DMS114 treated with DMSO at 0.1 percent for 48 hours (cell line): ENCODE measurements at regions not wholly inside any gene's neighbourhood (a gene's known extent, or its start where the extent isn't known, plus 50 kb on each side); places are given as distances from the start of the nearest gene placed in this dataset.
"Not testable (repeated sequence)": the region's sequence is repeated elsewhere in the genome, so short reads cannot be mapped to it uniquely, and the experiment has no call there.

ENCODE experiments used
- DNase-seq: peaks from one replicate; lab custom pipeline; 2025; ENCODE audit not compliant: unreplicated experiment; lab: John Stamatoyannopoulos, UW

DNA sequence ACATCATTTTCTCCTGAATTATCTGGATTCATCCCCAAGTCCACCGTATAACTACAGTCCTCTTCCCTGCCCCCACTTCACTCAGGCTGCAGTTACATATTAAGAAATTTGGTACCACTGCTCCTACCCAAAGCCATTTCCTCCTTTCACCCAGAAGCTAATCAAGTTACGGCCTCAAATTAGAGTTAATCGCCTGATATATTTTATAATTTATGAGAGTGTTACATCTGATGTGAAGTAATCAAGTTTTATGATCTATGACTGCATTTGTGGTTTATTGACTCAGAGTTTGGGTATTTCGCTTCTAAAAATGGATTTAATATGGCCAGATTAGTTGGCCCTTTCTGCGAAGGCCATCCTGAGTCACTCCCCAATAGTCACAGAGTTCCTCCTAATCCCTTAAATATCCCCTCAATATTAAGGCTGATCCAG lies 223.6 kb upstream of the KIF2A start:
- no peak for DNase-seq

DNA sequence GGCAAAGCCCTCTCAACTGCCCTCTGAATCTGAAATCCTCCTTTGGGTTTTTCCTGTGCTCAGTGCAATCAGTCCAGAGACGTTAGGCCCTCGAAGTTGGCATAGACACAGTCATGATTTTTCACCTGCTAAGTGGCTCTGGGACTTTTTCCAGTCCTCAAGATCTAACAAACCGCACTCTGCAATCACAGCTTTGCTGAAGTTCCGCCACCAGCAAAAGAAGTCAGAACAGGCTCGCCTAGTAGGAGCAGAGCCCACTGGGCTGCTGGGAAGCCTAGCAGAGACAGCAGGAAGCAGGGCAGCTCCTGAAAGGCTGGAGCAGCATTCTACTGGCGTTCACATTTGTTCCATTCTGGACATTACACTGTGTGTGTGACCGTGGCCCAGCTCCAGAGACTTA lies 222.8 kb upstream of the KIF2A start:
- no peak for DNase-seq

DNA sequence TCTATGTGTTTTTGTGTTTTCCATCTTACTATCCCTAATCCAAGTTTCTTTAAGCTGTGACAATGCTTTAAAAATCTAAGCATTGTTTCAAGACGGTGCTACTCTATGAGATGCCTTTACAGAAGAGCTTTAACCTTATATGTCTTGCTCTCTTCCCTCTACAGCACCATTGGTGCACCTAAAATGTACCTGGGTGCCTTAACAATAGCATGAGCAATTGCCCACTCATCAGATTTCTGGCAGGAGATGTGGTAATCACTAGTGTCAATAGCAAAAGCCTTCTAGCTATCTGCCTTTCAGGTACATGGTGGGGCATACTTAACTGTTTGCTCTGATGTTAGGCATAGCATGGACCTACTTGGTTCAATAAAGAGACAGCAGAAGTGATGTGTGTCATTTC lies 222.3 kb upstream of the KIF2A start:
- no peak for DNase-seq

DNA sequence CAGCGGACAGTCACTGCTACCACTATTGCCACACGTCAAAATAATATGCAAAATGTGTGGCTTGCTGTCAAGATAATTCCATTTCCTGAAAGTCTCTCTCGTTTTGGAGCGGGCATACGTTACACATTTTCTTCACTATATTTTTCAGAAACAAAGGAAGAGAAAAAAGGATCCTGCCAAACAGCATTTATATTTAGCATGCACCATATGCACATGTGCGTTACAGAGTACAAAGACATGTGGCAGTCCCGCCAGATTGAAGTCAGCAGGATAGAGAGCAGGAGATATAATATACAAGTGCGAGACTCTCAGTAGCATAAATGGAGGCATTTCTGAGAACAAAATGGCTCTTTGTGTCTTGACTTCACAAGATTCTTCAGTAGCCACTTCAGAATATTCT lies 221.6 kb upstream of the KIF2A start:
- DNase-seq, result no peak

DNA sequence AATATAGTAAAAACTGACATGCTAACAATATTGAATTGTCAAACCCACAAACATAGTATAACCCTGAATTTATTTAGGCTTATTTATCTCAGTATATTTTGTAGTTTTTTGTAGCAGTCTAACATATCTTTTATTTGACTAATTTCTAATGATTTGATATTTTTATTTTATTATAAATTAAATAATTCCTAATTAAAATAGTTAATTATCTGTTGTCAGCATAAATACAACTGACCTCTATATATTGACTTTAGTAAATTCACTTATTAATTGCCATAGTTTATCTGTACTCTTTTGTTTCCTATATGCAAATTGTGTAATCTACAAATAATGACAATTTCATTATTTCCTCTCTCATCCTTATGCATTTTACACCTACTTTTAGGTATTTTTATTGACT lies 215.1 kb upstream of the KIF2A start:
- DNase-seq, result no peak

DNA sequence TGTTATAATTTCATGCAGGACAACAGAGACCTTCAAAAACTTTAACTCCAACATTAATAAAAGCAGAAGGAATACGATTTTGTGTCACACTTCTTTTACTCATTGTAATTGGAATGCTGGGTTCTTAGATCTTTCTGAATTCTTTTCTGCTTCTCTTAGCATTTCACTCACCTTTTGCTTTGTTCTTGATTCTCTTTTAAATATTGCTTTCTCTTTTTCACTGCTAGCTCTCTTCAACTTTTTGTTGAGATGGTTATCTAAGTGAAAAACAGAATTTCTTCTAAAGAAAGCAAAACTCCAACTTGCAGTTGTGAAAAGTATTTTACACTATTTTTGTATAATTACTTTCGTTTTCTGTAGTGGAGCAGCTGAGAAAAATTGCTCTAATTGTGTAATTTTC lies 212.6 kb upstream of the KIF2A start:
- no peak for DNase-seq

DNA sequence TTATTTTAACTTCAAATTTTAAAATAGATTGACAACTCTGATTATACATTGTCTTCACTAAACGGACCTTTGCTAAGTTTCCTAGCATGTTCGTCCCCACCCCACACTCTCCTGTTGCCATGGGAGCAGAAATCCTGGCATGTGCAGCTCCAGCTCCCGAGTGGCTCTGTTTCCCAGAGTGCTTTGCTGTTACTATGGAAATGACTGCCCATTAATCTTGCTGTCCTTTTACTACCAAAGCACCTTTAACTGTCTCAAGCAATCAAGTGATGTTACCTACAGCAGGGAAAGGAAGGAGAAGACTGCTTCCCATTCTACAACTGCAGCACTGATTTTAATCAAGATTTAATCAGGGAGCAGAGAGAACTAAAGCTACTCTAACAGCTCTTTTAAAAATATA lies 212.0 kb upstream of the KIF2A start:
- no peak for DNase-seq

DNA sequence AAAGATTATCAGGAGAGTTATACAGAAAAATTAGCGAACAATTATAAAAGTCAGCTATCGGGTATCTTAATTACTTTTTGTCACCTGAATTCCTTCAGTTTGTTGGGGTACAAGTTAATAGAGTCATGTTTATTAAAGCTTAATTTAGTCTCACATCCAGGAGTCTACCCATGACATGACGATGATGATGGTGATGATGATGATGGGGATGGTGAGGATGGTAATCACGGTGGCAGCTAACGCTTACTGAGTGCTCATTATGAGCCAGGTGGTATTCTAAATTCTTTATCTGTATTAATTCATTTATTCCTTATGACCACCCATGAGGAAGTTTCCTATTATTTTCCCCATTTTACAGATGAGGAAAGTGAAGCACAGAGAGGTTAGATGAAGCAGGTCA lies 208.6 kb upstream of the KIF2A start:
- no peak for DNase-seq

DNA sequence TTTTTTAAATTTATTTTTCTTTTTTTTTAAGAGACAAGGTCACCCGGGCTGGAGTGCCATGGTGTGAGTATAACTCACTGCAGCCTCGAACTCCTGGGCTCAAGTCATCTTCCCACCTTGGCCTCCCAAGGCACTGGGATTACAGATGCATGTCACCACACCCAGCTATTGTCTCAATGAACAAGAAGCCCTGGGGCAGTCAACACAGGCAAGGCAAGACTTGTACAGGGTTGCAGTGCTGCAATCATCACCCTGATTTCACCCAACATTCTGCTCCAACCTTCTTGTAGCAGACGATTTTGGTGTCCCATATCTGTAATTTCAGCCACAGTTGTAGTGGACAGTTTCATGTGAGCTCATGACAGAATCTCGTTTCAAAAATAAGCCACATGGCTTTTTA lies 205.8 kb upstream of the KIF2A start:
- no peak for DNase-seq

DNA sequence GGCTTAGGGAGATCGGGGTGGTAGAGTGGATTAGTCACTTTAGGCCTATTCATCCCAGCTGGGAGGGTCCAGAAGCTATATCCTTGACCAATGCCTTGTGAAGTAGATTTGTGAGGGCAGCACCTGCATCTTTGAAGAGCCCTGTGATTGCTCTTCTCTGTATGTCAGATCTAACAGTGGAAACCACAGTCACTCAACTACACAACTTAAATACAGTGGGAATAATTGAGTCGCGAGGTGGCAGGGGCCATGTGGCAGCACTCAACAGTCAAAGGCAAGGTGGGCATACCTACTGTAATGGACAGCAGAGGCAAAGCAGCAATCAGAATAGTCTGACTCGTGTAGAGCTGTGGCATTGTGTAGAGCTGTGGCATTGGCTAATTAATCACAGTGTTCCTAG lies 202.1 kb upstream of the KIF2A start:
- DNase-seq, result not testable (repeated sequence)

DNA sequence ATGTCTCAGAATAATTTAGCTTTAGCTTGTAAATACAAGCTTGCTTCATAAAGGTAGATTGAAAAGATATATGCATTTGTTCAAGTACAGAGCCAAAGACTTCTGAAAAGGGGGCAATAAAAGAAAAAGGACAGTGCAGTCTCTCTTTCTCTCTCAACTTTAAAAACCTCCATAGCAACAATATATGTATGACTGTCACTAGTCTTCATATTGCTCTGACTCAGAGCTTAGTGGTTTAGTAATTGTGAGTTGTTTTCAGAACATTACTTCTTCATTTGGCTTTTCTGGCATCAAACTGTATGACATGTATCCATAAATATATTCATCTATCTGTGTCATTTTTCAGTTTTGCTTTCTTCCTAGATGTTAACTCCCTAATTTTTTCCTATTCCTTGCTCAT lies 194.6 kb upstream of the KIF2A start:
- no peak for DNase-seq

DNA sequence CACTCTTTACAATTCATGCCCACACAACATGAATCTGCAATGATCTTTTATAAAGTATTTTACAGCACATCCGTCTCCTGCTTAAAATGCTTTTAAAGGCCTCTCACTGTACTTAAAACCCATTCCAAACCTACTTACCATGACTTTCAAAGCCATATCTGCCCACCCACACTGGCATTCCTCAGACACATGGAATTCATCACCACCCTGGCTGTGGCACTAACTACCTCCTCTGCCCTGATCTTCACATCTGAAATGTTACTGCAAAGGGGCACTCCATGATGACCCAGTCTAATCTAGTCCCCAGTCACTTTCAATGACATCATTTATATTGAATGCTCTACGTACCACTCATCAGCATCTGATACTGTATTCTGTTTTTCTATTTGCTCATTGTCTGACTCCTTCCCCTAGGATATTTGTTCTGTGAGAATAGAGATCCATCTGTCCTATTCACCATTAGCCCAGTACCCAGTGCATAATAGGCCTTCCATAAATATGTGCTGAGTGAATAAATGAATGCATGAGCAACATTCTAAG lies 193.2 kb upstream of the KIF2A start:
- no peak for DNase-seq

DNA sequence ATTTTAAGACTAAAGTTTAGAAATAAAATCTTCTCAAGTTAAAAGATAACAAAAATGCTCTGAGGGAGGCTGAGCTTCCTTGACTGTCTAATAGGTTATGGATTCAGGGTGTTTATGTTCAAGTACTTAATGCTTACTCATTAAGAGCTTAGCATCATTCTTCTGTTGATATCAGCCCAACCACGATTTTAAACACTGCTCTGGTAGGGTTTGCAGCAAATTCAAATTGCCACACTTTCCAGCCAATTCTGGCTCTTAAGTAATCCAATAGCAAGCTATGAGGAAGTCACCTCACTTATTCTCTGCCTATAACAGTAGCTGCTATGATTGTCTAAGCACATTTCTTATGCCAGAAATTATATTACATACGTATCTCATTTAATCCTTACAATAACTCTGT lies 191.0 kb upstream of the KIF2A start:
- no peak for DNase-seq

DNA sequence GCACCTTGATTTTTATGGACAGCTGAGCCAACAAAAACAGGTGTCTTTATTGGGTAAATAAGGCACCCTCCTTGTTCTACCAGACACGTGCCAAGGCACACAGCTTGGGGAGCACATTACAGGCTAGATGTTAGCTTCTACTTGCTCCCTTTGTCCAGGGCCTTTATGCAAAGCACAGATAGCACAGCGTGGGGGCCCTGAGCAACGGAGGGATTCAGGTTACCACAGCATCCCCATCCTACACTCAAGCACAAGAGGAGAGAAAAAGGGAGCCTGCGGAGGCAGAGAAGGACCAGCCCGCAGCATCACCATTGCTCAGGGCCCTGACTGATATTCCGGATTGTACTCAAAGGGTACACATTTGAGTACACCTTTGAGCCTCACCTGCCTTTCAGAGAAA lies 181.7 kb upstream of the KIF2A start:
- no peak for DNase-seq

DNA sequence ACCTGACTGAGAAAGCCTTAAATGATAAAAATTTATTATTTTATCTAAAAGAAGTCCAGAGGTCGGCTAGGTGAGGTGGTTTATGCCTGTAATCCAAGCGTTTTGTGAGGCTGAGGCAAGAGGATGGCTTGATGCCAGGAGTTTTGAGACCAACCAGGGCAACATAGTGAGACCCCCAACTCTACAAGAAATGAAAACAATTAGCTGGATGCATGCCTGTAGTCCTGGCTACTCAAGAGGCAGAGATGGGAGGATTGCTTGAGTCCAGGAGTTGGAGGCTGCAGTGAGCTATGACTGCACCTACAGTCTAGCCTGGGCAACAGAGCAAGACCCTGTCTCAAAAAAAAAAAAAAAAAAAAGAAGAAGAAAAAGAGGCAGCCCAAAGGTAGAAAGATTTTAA lies 179.9 kb upstream of the KIF2A start:
- DNase-seq, result no peak

DNA sequence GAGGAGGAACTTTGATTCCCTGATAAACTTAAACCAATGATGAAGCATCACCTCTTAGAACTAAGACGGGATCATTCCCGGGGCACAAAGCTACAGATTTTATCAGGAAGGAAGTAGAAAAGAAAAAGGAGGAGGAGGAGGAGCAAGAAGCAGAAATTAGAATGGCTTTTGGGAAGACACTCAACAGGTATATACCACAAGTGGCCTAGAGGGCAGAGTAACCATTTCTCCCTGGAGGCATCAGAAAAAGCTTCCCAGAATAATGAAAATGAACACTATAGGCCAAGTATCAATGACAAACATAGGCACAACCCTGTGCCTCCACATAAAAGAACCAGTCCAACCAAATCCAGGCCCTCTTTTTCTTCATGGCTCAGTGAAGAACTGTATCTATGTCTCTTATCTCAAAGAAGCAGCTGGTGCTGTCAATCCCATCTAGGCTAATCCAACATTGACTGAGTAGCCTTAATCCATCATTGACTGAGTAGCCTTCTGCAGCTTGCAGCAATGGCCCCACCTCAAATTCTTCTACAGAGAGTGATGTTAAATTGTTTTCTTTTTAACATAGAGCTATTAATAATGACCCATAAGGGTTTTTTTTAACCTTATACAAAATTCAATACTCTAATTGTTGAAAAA lies 178.8 kb upstream of the KIF2A start:
- no peak for DNase-seq

DNA sequence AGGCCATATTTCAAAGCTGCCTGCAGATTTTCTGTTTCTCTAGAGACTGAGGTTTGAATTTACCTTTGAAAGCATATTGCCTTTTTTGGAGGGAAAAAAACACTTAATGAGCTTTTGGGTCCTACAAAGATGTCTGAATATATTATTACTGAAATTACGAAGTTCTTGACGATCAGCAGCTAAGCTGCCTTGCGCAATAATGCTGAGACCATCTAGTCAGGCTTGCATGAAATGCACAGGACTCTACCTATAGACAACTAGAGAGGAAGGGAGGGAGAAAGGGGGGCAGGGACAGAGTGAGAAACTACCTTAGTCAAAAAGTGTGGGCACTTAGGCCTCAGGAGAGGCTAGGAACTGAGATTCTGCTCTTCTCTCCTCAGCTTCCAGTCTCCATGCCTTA lies 175.9 kb upstream of the KIF2A start:
- no peak for DNase-seq

DNA sequence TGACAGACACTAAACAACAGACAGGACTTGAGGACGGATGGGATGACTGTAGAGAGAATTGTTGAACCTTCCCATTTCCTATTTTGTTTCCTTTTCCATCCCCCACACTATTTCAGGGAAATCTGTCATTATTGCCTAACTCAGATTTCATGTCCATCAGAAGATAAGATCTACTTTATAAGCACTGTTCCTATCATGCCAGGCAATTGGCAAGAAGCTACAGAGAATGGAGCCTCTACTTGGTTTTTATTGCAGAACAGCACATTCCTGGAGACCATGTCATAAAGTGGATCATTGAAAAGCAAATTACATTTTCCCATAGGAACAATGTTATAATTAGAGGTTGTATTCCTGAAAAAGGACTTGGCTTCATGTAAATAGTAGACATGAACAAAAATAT lies 173.7 kb upstream of the KIF2A start:
- DNase-seq, result no peak

DNA sequence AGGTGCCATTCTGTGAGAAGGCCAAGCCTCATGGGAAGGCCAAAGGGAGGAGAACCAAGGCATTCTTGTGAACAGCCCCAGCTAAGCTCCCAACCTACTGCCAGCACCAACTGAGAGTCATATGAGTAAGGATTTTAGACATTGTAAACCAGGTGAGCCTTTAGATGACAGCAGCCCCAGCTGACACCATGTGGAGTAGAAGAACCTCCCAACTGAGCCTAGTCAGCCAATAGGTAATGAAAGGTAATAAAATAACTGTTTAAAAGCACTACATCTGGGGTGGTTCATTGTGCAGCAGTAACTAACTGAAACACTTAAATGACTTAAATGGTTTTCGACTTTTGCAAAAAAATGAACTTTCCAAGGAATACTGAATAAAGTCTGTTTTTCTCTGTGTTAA lies 172.6 kb upstream of the KIF2A start:
- no peak for DNase-seq

DNA sequence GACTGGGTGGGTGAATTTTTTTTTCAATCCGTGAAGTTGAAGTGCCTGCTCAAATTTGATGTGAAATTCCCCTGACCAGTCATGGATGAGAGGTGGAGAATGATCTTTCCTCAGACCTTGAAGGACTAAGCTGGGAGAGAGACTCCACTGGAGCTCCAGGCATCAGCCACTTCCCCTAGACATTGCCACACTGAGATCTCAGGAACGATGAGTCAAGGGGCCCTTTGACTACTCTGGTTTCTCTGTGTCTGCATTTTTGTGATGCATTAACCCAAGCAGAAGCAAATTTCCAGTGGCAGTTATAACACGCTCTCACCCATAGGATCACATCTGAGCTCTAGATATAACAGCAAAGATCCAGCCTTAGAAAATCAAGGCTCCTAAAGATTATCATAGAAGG lies 171.2 kb upstream of the KIF2A start:
- DNase-seq, result no peak

DNA sequence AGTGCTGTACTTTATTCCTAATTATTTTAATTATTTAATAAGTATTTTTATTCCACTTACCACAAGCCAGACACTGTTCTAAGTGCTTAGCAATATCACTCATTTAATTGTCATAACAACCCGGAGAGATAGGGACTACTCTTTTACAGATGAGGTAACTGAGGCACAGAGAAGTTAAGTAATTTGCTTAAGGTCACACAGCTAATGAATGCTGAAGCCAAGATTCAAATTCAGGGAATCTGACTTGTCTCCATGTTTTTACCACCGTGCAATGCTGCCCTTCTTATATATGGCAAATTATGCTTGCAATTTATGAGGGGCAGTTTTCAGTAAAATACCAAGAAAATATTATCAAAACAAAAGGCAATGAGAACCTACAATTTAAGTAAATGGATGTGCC lies 168.4 kb upstream of the KIF2A start:
- no peak for DNase-seq

DNA sequence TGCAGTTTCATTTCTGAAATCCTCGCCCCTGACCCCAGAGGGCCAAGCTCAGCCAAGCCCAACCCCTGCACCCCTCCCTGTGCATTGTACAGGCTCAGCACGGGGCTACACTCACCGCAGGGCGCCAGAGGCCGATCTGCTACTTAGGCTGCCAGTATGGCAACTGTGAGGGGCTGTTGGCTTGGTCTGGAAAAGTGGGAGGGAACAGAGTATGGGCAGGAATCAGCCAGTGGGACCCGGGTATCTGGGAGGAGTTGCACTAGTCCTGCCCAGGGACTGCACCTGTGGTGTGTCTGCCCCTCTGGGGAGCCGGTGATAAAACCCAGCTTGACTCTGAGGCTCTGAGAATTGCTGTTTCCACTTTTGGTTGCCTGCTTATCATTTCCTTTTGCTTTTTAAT lies 167.4 kb upstream of the KIF2A start:
- no peak for DNase-seq

DNA sequence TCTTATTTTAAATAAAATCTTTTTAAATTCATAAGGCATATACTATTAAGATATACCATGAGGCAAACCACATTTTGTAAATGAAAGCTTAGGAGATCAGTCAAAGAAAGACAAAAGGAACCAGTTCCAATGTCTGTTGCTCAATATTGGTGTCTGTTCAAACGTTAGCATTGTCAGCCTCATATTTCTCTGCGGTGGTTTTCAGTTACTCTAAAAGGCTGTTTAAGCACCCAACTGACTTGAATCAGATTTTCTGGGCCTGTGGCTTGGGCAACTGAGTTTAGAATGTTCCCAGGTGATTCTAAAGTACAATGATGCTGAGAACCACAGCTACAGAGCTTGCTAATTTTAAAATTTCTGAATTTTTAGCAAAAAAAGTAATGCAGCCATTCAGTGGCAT lies 166.3 kb upstream of the KIF2A start:
- no peak for DNase-seq

DNA sequence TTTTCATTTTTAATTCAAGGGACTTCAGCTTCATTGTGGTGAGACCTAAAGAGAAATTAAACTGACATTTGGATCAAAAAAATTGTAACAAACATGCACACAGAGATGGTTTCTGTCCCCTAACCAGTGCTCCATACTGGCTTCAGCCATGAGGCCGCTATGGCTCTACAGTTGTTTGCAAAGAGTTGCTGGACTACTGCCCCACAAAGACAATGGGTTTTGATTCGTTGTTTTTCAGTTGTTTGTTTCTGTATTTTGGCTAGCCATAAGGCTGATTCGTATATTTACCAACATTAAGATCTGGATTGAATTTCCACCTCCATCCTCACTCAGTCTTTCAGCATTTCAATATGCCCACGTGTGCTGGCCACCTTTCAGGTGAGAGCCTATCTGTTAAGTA lies 163.7 kb upstream of the KIF2A start:
- DNase-seq, result no peak
